HG03159 (cell line): ENCODE measurements at regions not wholly inside any gene's neighbourhood (a gene's known extent, or its start where the extent isn't known, plus 50 kb on each side); places are given as distances from the start of the nearest gene placed in this dataset.
"Not testable (repeated sequence)": the region's sequence is repeated elsewhere in the genome, so short reads cannot be mapped to it uniquely, and the experiment has no call there.

Experiments
- ATAC-seq: cut with Tn5 transposase; IDR thresholded peaks from one replicate; pipeline ENCODE4 v1.9.1; 2021; ENCODE audit warnings: mild to moderate bottlenecking, moderate library complexity; ENCODE audit not compliant: unreplicated experiment

GRCh38 chr1:168421399-168422004 lies 122.3 kb downstream of the XCL2 start:
- no peak for ATAC-seq

GRCh38 chr1:168420177-168420576 lies 123.6 kb downstream of the XCL2 start:
- ATAC-seq, result no peak

GRCh38 chr1:168419736-168420135 lies 124.1 kb downstream of the XCL2 start:
- no peak for ATAC-seq

GRCh38 chr1:168416220-168416619 lies 127.6 kb downstream of the XCL2 start:
- no peak for ATAC-seq

- no peak for ATAC-seq
These were observed 128.9 kb downstream of the XCL2 start for GRCh38 chr1:168414914-168415313.

- no peak for ATAC-seq
These were observed 129.8 kb downstream of the TBX19 start for GRCh38 chr1:168410464-168410863.

GRCh38 chr1:168408884-168409283 lies 128.2 kb downstream of the TBX19 start:
- no peak for ATAC-seq

- no peak for ATAC-seq
These were observed 127.8 kb downstream of the TBX19 start for GRCh38 chr1:168408539-168408865.

- no peak for ATAC-seq
These were observed 127.3 kb downstream of the TBX19 start for GRCh38 chr1:168407832-168408538.

GRCh38 chr1:168405906-168406549 lies 125.4 kb downstream of the TBX19 start:
- no peak for ATAC-seq

- no peak for ATAC-seq
These were observed 122.5 kb downstream of the TBX19 start for GRCh38 chr1:168403140-168403539.

- not testable (repeated sequence) for ATAC-seq
These were observed 121.8 kb downstream of the TBX19 start for GRCh38 chr1:168402466-168402865.

- no peak for ATAC-seq
These were observed 120.7 kb downstream of the TBX19 start for GRCh38 chr1:168401341-168401740.

GRCh38 chr1:168400139-168400538 lies 119.5 kb downstream of the TBX19 start:
- ATAC-seq, result no peak

- ATAC-seq, result no peak
These were observed 117.1 kb downstream of the TBX19 start for GRCh38 chr1:168397806-168398205.

- no peak for ATAC-seq
These were observed 116.4 kb downstream of the TBX19 start for GRCh38 chr1:168396940-168397684.

GRCh38 chr1:168396508-168396907 lies 115.8 kb downstream of the TBX19 start:
- ATAC-seq, result no peak

- no peak for ATAC-seq
These were observed 114.2 kb downstream of the TBX19 start for GRCh38 chr1:168394858-168395257.

GRCh38 chr1:168392958-168393549 lies 112.4 kb downstream of the TBX19 start:
- ATAC-seq, result no peak

- ATAC-seq, result no peak
These were observed 111.4 kb downstream of the TBX19 start for GRCh38 chr1:168391851-168392681.
